GM21528 (cell line): ENCODE measurements at regions not wholly inside any gene's neighbourhood (a gene's known extent, or its start where the extent isn't known, plus 50 kb on each side); places are given as distances from the start of the nearest gene placed in this dataset.

Experiments used
- ATAC-seq: cut with Tn5 transposase; IDR thresholded peaks from one replicate; pipeline ENCODE4 v1.9.1; 2021; ENCODE audit warnings: mild to moderate bottlenecking, moderate library complexity; ENCODE audit not compliant: unreplicated experiment, low FRiP score

DNA sequence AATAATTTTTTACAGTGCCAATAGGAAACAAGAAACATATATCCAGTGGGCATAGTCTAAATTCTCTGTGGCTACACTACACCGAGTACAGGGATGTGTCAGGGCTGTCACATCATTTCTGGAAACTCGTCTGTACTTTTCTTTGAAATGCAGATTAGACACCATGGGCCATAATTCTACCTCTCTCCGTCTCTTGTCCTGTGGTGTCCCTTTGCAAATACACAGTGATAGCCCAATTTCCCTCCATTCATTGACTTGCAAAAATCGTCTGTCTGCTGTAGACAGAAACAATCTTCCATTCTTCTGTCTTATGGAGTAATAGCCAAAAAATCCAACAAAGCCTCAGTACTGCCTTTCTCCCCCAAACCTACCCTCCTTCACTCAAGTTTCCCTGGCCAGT, 487.1 kb upstream of the ANO3 start:
- no peak for ATAC-seq

DNA sequence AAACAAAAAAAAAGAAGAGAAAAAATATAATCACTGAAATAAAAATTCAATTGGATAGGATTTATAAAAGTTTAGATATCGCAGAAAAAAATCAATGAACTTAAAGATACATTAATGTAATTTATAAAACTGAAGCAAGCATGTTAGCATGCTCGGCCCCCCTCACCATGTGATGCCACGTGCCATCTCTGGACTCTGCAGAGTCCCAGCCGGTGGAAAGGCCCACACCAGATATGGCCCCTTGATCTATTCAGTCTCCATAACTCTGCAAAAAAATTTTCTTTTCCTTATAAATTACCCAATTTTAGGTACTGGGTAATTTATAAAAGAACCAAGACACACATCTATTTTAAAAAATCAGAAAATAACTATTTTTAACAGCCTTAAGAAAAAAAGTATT, 476.0 kb upstream of the ANO3 start:
- no peak for ATAC-seq

DNA sequence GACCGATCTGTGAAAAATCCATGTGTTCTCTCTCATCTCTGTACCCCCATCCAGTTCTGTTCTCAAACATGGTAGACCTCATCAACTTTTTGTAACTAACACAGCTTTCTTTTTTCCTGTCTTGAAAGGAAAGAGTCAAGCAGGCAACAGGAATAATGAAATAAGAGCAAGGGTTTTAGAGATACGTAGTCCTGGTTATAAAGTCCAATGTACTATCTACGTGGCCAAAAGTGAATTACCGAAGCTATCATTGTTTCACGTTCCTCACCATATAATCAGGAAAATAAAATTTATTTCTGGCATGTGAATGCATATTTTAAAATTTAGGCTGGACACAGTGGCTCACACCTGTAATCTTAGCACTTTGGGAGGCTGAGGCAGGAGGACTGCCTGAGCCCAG, 472.2 kb upstream of the ANO3 start:
- ATAC-seq = no peak

DNA sequence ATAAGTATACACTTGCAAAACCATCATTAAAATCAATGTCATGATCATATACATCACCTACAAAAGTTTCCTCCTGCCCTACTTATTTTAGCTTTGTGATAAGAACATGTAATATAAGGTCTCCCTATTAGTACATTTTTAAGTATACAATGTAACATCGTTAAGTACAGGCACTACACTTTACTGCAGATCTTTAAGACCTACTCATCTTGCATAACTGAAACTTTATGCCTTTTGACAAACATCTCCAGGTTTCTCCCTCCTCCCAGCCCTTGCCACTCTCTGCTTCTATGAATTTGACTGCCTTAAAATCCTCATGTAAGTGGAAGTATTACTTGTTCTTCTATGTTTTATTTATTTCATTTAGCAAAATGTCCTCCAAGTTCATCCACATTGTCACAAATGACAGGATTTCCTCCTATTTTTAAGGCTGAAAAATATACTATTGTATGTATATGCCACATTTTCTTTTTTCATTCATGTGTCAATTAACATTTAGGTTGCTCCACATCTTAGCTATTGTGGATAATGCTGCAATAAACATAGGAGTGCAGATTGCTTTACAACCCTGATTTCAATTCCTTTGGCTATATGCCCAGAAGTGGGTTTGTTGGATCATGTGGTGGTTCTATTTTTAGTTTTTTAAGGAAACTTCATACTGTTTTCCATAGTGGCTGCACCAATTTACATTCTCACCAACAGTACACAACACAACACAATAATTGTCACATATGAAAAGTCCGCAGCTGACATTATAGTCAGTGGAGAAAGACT, 471.1 kb upstream of the ANO3 start:
- no peak for ATAC-seq

DNA sequence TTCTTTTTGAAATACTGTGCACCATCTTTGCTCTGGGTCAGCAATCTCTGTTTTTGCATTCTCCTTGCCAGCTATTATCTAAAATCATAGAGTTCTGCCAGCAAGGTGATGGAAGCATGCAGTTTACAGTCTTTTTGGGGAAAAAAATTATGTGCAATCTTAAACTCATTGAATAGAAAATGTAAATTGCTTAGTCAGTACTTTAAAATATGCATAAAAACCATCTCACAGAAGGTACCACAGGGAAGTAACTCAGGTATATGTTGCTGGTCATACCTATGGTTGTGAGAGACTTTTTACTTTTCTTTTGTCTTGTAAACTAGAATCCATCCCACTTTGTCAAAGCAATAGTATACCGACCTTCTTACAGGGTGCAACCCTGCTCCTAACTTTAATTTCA, 469.8 kb upstream of the ANO3 start:
- no peak for ATAC-seq

DNA sequence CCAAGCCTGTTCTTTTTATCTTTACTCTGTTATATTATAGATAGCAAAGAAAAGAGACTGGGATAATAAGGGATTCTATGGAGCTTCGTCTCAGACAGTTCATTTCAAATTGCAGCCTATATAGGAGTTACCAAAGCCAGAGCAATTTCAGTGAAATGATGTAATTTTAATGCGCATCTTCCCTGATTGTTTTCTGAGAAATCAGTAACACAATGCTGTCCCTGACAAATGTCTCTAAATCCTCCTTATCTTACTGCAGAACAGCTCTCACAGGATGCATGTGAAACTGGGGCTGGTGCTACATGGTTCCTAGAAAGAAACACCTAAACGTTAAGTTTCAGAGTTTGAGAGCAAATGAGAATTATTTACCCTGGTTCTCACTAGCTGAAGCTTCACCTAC, 467.9 kb upstream of the ANO3 start:
- no peak for ATAC-seq

DNA sequence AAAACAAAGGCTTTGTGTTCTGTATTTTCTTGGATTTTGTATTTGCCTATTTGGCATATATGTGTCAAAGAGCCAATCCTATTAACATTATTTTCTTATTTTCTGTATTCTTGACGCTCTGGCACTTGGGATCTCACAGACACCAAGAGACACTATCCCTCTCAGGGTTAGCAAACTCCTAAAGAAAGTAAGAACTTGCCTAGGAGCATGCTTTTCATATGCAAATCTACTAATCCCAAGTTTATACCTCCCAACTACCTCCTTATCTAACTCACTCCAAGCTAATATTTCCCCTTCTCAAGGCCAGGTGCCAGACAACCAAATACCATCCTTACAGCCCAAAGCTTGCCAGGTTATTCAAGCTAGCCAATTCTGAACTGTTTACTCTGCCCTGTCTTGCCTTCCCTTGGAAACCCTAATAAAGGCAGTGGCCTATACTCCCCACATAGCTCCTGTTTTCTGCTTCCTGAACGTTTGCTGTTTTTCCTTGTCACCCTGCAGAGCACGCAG, 455.4 kb upstream of the ANO3 start:
- no peak for ATAC-seq

DNA sequence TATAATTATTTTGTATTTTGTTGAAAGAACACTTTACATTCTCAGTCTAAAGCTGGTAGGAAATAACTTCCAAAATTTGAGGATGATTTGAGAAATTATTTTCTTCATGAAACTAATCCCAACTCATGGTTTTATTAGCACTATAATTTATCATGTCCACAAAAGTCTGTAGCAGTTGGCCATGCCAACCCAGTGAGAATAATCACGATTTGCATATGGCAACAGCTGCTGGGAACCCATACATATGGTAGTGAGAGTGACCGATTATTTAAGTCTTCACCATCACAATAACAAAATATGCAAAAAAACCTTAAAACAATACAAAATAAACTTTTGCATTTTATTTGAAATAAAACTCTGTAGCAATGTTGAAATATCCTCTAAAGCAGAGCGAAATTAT, 445.9 kb upstream of the ANO3 start:
- ATAC-seq = no peak

DNA sequence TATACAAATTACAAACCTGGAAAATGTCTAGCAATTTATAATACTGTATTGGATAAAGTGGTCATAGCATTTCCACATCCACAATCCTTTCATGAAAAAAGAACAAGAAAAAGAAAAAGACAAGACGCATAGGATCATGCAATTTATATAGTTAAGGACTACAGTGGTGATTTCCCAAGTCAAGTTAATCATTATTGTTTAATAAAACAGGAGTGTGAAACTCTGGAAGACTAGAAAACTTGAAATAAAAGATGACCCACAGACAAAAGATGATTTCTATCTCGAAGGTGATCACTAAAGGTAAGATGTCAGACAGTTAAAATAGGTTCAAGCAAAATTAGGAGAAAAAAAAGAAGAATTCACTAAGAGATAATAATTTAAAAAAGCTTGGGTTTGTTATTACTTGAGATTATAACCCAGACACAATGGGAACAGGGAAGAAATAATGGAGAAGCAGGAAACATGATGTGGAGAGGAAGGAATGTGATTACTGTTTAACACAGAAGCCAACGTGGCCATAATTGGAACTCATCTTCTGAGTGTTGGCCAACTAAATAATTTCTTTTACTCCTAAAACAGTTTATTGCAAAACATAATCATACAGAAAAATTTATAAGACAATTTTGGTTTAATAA, 441.2 kb upstream of the ANO3 start:
- no peak for ATAC-seq

DNA sequence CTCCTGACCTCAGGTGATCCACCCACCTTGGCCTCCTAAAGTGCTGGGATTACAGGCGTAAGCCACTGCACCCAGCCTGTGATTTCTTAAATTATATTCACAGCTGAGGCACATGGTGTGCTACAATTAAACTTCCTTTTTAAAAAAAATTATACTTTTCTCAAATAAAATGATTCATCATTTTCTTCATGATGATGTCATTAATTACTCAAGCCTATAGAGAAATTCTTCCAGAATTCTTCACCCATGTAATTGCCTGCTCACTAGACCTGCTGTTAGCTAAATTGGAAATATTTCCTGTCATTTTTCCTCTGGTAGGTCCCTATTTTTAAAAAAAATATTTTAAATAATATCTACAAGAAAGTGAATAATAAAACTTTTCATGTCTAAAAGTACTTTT, 440.0 kb upstream of the ANO3 start:
- ATAC-seq = no peak

DNA sequence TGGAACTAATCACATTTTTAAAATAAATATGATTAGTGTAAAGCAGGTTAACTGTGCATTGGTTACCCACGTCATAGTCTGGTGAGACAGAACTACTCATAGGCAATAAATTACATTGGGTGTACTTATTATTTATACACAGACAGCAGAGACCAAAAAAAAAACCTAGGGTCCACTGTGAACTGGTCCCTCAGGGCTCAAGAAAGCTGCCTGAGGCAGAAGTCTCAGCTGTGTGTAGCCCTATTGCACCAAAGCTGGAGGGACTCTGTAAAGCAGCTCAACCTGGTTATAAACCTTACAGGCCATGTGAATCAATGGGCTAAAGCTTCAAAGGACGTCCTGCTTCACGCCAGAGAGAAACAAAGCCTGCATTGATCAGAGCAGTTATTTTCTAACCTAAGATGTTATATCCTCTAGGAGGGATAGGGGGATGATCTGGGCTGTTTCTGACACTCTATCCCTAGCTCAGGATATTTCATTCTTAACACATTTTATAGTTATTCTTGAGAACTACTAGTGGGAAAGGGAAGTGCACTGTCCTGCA, 432.2 kb upstream of the ANO3 start:
- no peak for ATAC-seq

DNA sequence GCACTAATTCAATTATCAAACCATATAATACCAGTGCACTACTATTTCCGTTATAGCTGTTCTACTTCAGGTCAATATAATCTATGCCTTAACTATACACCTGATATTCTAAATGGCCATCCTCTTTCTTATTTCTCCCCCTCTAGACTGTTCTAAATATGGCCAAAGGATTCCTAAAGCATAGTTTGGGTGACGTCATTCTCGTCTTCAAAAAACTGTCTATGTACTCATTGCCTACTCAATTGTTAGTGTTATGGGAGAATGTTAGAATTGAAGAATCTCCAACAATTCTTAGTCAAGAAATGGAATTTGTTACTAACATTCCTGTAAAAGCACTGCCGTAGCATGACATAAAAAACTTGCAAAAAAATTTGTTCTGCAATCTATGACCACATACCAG, 431.1 kb upstream of the ANO3 start:
- ATAC-seq = no peak

DNA sequence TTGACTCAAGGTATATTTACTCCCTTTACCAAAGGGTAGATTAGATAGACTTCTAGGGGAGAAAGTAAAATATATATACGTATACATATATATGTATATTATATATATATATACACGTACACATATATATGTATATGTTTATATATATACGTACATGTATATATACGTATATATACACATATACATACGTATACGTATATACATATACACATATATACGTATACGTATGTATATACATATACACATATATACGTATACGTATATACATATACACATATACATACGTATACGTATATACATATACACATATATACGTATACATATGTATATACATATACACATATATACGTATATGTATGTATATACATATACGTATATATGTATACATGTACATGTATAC, 430.5 kb upstream of the ANO3 start:
- no peak for ATAC-seq

DNA sequence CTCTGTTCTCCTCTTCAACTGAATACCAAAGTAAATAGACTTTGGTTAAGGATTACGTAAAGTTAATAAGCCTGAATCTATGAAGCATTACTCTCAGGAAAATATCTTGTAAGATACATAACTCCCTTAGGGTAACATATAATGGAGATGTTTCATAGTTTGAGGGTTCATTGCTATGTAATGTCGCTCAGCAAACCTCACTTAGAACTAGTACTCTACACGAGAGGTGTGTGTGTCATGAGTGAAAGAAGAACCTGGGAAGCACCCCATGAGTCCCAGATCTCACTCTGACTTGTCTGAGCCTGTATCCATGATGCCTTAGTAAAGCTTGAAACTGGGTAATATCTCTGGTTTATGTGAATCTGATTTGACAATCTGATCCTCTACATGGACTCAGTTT, 429.5 kb upstream of the ANO3 start:
- ATAC-seq = no peak

DNA sequence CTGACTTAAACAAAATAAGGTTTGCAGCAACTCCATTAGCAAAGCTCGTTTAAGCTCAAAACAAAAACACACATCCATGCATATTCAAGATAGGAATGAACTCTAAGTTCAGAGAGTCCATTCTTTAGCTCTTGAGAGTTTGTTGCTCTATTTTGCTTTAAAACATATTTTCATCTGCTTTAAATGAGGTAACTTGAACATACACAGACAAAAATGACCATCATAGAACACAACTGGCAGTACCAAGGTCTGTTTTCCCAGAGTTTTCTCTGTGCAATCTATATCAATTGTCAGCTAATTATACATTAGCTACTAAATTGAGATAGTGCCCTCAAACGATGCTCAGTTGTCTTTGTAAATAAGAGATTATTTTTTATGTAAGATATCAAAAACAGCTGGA, 423.2 kb upstream of the ANO3 start:
- no peak for ATAC-seq

DNA sequence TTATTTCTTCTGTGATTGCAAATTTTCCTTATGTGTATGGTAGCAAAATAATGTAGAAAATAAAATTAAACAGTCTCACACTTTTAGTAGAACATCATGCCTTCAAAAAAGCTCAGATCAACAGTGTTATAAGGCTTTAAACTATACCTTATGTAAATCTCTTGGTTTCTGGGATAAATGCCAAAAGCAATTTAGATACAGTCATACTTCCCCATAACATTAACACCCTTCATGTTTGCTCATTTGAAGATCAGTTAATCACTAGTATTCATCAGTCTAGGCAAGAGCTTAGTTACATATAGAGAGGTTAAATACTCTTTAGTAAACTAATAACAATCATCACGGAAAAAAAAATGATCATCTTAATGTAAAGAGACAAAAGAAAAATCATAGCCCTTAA, 421.8 kb upstream of the ANO3 start:
- ATAC-seq = no peak

DNA sequence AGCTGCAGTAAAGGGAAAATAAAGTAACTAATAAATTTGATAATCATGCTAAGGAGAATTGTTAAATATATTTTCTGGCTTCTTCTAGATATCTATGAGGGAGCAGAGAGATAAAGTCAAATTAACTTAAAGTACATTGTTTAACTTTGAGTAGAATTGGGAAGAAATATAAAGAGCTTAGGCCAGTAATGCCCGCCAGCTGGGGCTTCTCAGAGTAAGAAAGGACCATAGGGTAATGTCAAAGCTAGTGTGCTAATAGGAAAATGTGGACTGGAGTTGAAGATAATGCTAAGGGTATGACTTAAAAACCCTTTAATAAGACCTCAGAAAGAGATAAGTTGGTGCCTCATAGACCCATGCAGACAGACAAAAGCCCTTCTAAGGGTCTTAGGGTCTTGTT, 411.6 kb upstream of the ANO3 start:
- ATAC-seq = no peak

DNA sequence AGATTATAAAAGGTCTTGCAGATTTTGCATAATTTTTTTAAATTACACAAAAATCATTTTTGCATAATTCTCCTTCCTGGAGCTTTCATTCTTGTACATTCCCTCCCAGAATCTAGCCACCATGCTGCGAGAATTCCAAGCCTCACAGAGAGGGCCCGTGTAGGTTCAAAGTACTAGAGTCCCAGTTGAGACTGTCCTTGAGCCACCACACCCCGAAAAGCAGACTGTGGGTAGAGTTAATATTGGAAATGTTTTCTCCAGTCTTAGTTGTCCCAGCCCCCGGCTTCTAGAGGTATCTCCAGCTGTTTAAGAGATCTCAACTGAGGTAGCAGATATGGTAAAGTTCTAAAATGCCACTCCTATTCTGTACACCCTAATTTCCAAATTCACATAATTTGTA, 407.3 kb upstream of the ANO3 start:
- no peak for ATAC-seq

DNA sequence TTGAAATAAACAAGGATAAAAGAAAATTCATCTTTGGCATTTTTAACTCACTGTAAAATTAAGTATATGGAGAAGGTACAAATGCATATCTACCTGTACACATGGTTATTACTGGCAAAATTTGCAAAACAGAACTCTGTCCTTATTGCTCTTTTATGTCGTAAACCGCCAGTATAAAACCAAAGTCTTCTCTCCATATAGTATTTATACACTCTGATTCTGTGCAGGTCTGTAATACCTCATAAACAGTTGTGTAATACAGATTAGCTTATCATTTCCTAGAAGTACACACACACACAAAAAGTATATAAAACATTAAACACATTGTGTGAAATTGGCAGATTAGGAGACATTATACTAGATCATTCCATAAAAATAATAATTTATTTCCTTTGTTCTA, 406.6 kb upstream of the ANO3 start:
- no peak for ATAC-seq

DNA sequence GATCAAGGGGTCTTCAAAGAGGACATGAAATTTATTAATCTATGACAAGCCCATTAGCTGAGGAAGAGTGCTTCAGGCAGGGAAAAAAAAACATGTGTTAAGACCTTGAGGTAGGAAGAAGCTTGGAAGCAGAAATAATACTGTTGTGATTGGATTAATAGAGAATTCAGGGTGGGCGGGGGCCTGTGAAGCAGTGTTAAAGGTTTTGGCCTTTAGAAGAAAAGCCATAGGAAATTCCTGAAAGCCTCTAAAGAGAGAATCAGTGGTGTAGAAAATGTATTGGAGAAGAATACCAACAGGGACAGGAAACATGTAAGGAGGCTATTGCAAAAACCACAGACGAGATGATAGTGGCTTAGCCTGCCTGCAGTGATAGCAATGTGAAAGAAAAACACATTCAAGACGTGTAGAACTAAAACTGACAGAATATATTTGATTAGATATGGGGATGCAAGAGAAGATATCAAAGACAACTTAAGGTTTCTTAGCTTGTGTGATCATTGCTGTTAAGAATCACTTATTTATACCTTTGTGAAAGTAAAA, 404.4 kb upstream of the ANO3 start:
- no peak for ATAC-seq

DNA sequence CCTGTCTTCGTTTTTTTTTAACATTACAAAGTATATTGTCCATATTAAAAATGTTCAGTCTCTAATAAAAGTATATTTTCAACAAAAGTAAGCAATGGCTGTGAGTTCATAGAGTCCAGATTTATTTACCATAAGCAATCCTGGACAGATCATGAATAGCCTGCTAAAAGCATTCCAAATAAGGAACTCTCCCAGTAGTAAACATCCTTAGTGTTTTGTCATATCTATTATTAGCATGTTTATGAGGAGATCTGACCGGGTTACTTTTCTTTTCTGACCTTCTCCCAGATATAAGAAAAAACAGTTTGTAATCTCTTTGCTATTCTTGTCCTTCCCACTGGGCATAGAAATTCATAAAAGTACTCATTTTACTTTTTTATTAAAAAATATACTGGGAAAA, 403.9 kb upstream of the ANO3 start:
- no peak for ATAC-seq

DNA sequence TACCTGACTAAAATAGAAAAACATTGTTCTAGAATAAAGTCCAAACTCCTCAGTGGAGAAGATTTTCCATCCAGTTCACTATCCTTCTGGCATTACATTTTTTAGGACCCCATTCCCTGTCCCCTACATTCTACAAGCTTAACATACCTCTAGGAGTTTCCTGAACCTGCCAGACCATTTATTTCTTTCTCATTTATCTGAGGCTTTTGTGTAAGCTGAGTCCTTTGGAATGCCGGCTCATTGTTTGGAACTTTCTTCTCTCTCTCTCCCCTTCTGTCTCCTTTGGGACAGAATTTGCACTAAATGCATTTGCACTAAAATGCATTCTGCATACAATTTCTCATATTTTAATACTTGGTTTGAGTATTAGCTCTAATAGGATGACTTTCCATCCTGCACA, 393.0 kb upstream of the ANO3 start:
- no peak for ATAC-seq
